Fibroblast of lung (primary cell): ENCODE measurements at regions not wholly inside any gene's neighbourhood (a gene's known extent, or its start where the extent isn't known, plus 50 kb on each side); places are given as distances from the start of the nearest gene placed in this dataset.
"Not testable (repeated sequence)": the region's sequence is repeated elsewhere in the genome, so short reads cannot be mapped to it uniquely, and the experiment has no call there.

ENCODE experiments used
- DNase-seq, 2 donors: peaks; one replicate each; pipeline versions ENCODE4 v3.0.0 to v3.0.0-alpha.2; 2010; ENCODE audit warnings: low read depth in 2 of 2
- H2AFZ ChIP-seq: 2 replicates; pipeline ENCODE4 v1.5.1; 2012; ENCODE audit warnings: low read length, control low read depth, inconsistent platforms
- H3K27ac ChIP-seq: 2 replicates; pipeline ENCODE4 v1.5.1; 2011; ENCODE audit warnings: low read length, control low read depth; ENCODE audit not compliant: insufficient read depth
- H3K27me3 ChIP-seq: 2 replicates; pipeline ENCODE4 v1.5.1; 2011; ENCODE audit warnings: mild to moderate bottlenecking, low read length; ENCODE audit not compliant: control insufficient read depth, insufficient read depth
- H3K36me3 ChIP-seq: 2 replicates; pipeline ENCODE4 v1.5.1; 2011; ENCODE audit warnings: low read length; ENCODE audit not compliant: control insufficient read depth, insufficient read depth
- H3K4me1 ChIP-seq: 2 replicates; pipeline ENCODE4 v1.5.1; 2011; ENCODE audit warnings: low read length; ENCODE audit not compliant: control insufficient read depth, insufficient read depth; ENCODE audit errors: extremely low read depth
- H3K4me2 ChIP-seq: 2 replicates; pipeline ENCODE4 v1.5.1; 2011; ENCODE audit warnings: low read length, control low read depth; ENCODE audit not compliant: insufficient read depth; ENCODE audit errors: extremely low read depth
- H3K4me3 ChIP-seq, 4 experiments: fragments of 200-600 bp in 1 of 4; sonication (generic) in 1 of 4; replicated peaks in 1 of 4; 2 replicates each; pipeline ENCODE4 v1.5.1; 2011 to 2016; ENCODE audit warnings: low read length in 4 of 4, low read depth in 3 of 4, mild to moderate bottlenecking in 3 of 4, control low read depth in 2 of 4, inconsistent platforms in 1 of 4, mixed read lengths in 1 of 4; ENCODE audit not compliant: insufficient read depth in 1 of 4; ENCODE audit errors: control extremely low read depth in 1 of 4
- H3K79me2 ChIP-seq: 2 replicates; pipeline ENCODE4 v1.5.1; 2012; ENCODE audit warnings: mild to moderate bottlenecking, low read length, inconsistent platforms; ENCODE audit not compliant: control insufficient read depth, insufficient read depth
- H3K9ac ChIP-seq: 2 replicates; pipeline ENCODE4 v1.5.1; 2011; ENCODE audit warnings: mild to moderate bottlenecking, low read length, control low read depth; ENCODE audit not compliant: insufficient read depth
- H3K9me3 ChIP-seq: 2 replicates; pipeline ENCODE4 v1.5.1; 2012; ENCODE audit warnings: low read depth, low read length; ENCODE audit not compliant: control insufficient read depth, insufficient read depth
- H4K20me1 ChIP-seq: 2 replicates; pipeline ENCODE4 v1.5.1; 2011; ENCODE audit warnings: low read length; ENCODE audit not compliant: control insufficient read depth, insufficient read depth; ENCODE audit errors: extremely low read depth
- CTCF ChIP-seq, 2 donors: IDR thresholded peaks in 1 of 2; conservative IDR thresholded peaks in 1 of 2; 1 replicate in 1 of 2; 2 replicates in 1 of 2; pipeline ENCODE4 v1.5.1; 2011 to 2012; ENCODE audit warnings: low read length in 2 of 2, control low read depth in 1 of 2, inconsistent platforms in 1 of 2, low read depth in 1 of 2, mild to moderate bottlenecking in 1 of 2
- EZH2 ChIP-seq: IDR thresholded peaks from 2 replicates; pipeline ENCODE4 v1.5.1; 2012; ENCODE audit warnings: low read length, control low read depth, mild to moderate bottlenecking; ENCODE audit errors: missing control alignments

GRCh38 chr21:7916329-7917303 is 2604.8 kb upstream of the TPTE start:
- H3K36me3 ChIP-seq = no peaks in the 10 kb centered on the region
- H2AFZ ChIP-seq = no peak overlapping the region
- H3K4me1 ChIP-seq = no peaks in the 10 kb centered on the region
- no peak overlapping the region for H3K4me3 ChIP-seq
- no peak overlapping the region for H3K4me2 ChIP-seq
- H4K20me1 ChIP-seq = no peaks in the 10 kb centered on the region
- no peak for TF ChIP-seq EZH2
- peaks cover 6% of the 10 kb centered on the region for H3K9me3 ChIP-seq
- H3K9ac ChIP-seq = no peak overlapping the region
- no peak overlapping the region for H3K27ac ChIP-seq
- H3K79me2 ChIP-seq = no peaks in the 10 kb centered on the region
- no peak for DNase-seq
- H3K27me3 ChIP-seq = no peaks in the 10 kb centered on the region

- no peaks in the 10 kb centered on the region for H3K27me3 ChIP-seq
- no peaks in the 10 kb centered on the region for H4K20me1 ChIP-seq
- H3K4me3 ChIP-seq = no peak overlapping the region
- H3K4me2 ChIP-seq = no peak overlapping the region
- no peak overlapping the region for H2AFZ ChIP-seq
- TF ChIP-seq EZH2 (no peak), CTCF (conservative IDR thresholded peaks at IDR 0.05 in 1 of 2, IDR thresholded peaks at IDR 0.05 in 1 of 2; ENCODE audit: low read depth in 1 of 2, low read length in 2 of 2) (no peak)
- DNase-seq = peak in 1 of 2 donors; percentile 21
- H3K4me1 ChIP-seq = no peaks in the 10 kb centered on the region
- H3K9ac ChIP-seq = no peak overlapping the region
- no peaks in the 10 kb centered on the region for H3K79me2 ChIP-seq
- no peak overlapping the region for H3K27ac ChIP-seq
- H3K36me3 ChIP-seq = no peaks in the 10 kb centered on the region
- H3K9me3 ChIP-seq = peaks cover 6% of the 10 kb centered on the region
These were observed 2603.7 kb upstream of the TPTE start for GRCh38 chr21:7917729-7918128.

- H4K20me1 ChIP-seq, H3K79me2 ChIP-seq, H3K4me3 ChIP-seq, H3K9ac ChIP-seq, H3K36me3 ChIP-seq, H3K4me1 ChIP-seq, H3K4me2 ChIP-seq, DNase-seq, H3K27ac ChIP-seq, H2AFZ ChIP-seq, H3K27me3 ChIP-seq: not testable (repeated sequence)
- H3K9me3 ChIP-seq = peaks cover 35% of the 10 kb centered on the region
These were observed 2595.3 kb upstream of the TPTE start for GRCh38 chr21:7925918-7926582.

GRCh38 chr21:7928528-7928927 is 2592.9 kb upstream of the TPTE start:
- H3K4me3 ChIP-seq, H3K9ac ChIP-seq, H3K79me2 ChIP-seq, H3K36me3 ChIP-seq, H3K27me3 ChIP-seq, H2AFZ ChIP-seq, H3K4me2 ChIP-seq, H3K27ac ChIP-seq, DNase-seq, H4K20me1 ChIP-seq, H3K4me1 ChIP-seq: not testable (repeated sequence)
- H3K9me3 ChIP-seq = peaks cover 32% of the 10 kb centered on the region

- H3K9me3 ChIP-seq = peaks cover 31% of the 10 kb centered on the region
- not testable (repeated sequence) for H2AFZ ChIP-seq, H3K27ac ChIP-seq, DNase-seq, H3K79me2 ChIP-seq, H3K4me1 ChIP-seq, H3K4me3 ChIP-seq, H3K4me2 ChIP-seq, H4K20me1 ChIP-seq, H3K9ac ChIP-seq, H3K27me3 ChIP-seq, H3K36me3 ChIP-seq
These were observed 2591.8 kb upstream of the TPTE start for GRCh38 chr21:7929586-7929985.

GRCh38 chr21:7930445-7930844 is 2590.9 kb upstream of the TPTE start:
- H3K27ac ChIP-seq, H3K9ac ChIP-seq, H4K20me1 ChIP-seq, H3K4me3 ChIP-seq, H3K27me3 ChIP-seq, H3K4me1 ChIP-seq, DNase-seq, H3K4me2 ChIP-seq, H2AFZ ChIP-seq, H3K79me2 ChIP-seq, H3K36me3 ChIP-seq: not testable (repeated sequence)
- peaks cover 28% of the 10 kb centered on the region for H3K9me3 ChIP-seq
